GM12878 (cell line): ENCODE measurements at regions not wholly inside any gene's neighbourhood (a gene's known extent, or its start where the extent isn't known, plus 50 kb on each side); places are given as distances from the start of the nearest gene placed in this dataset.

Source experiments
- NRF1 ChIP-seq: conservative IDR thresholded peaks from 2 replicates; pipeline ENCODE4 v1.6.1; 2011; ENCODE audit warnings: mild to moderate bottlenecking, low read depth, low read length, improper control_type of control experiment
- POLR2A ChIP-seq: IDR thresholded peaks from 2 replicates; pipeline ENCODE4 v1.6.1; 2011; ENCODE audit warnings: low read depth, mild to moderate bottlenecking, low read length
- PRDM15 ChIP-seq: fragments of 450-650 bp; formaldehyde crosslinking; IDR thresholded peaks from 2 replicates; pipeline ENCODE4 v1.4.0; 2020; ENCODE audit warnings: mild to moderate bottlenecking, moderate library complexity
- SKIL ChIP-seq: fragments of 450-650 bp; IDR thresholded peaks from 2 replicates; pipeline ENCODE4 v1.6.1; 2017; ENCODE audit warnings: mild to moderate bottlenecking, low read depth, inconsistent platforms; ENCODE audit not compliant: poor library complexity, severe bottlenecking
- SMAD5 ChIP-seq: IDR thresholded peaks from 2 replicates; pipeline ENCODE4 v1.6.1; 2016; ENCODE audit warnings: antibody characterized with exemption, low read depth
- WRNIP1 ChIP-seq: IDR thresholded peaks from 2 replicates; pipeline ENCODE4 v1.6.1; 2011; ENCODE audit warnings: low read depth, low read length, improper control_type of control experiment, borderline replicate concordance
- ZBED1 ChIP-seq: IDR thresholded peaks from 2 replicates; pipeline ENCODE4 v1.6.1; 2016; ENCODE audit warnings: borderline replicate concordance
- ZBTB11 ChIP-seq: fragments of 450-650 bp; formaldehyde crosslinking; IDR thresholded peaks from 2 replicates; pipeline ENCODE4 v1.5.0; 2022; ENCODE audit warnings: mild to moderate bottlenecking, missing genetic modification characterization
- ZNF274 ChIP-seq: IDR thresholded peaks from one replicate; pipeline ENCODE4 v1.8.0; 2011; ENCODE audit not compliant: insufficient read length, insufficient read depth

DNA sequence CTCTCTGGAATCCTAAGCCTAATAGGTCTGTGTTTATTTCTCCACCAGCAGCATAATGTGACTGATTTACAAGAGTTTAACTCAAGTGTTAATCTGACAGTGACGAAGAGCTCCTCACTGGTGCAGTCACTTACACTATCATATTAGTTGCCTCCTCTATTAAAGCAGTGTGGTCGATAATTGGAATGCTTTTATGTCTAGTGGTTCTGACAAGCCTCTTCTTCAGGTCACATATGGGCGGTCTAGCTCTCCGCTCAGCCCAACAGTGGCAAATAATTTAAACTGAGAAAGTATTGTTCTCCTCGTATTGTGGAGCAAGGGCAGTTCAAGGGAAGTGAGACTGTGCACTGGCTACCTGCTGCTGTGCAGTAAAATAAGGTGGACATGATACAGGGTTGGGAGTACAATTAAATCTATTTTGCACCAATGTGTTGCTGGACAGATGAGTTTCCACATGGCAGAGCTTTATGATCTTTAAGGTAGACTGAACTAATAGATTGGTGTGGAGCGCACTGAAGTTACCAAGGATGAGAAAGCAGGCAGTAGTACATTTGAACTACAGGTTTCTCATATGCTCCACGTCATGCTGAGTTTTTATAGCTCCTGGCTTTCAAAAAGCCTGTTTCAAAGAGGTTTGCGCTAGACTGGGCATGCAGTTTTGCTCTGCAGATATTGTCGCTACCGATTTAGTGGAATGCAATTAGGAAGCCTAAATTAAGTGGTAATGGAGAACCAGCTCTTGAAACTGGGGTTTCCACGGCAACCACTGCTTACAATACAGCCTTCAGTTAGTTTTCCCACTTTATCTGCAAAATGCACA, 151.7 kb upstream of the POU3F3 start (continued):
- TF ChIP-seq ZNF274 (no peak), NRF1 (no peak), ZBED1 (no peak), PRDM15 (CRISPR knock-in tag) (no peak), WRNIP1 (no peak), POLR2A (no peak), SKIL (no peak), SMAD5 (no peak), ZBTB11 (no peak)
